Cardiac muscle cell (in vitro differentiated cells and primary cell): ENCODE measurements at regions not wholly inside any gene's neighbourhood (a gene's known extent, or its start where the extent isn't known, plus 50 kb on each side); places are given as distances from the start of the nearest gene placed in this dataset.

ENCODE experiments used
- DNase-seq, 2 donors: peaks; one replicate each; pipeline versions ENCODE4 v3.0.0 to v3.0.0-alpha.2; 2010 to 2017; ENCODE audit warnings: low read depth in 1 of 2, low spot score in 1 of 2
- H3K27ac ChIP-seq: fragments of 200-600 bp; sonication (generic); 2 replicates; pipeline ENCODE4 v1.5.1; 2016
- H3K27me3 ChIP-seq: fragments of 200-600 bp; sonication (generic); 2 replicates; pipeline ENCODE4 v1.6.0; 2016; ENCODE audit warnings: control low read depth
- H3K36me3 ChIP-seq: fragments of 200-600 bp; sonication (generic); 2 replicates; pipeline ENCODE4 v1.5.1; 2016; ENCODE audit warnings: control low read depth
- H3K4me1 ChIP-seq: fragments of 200-600 bp; sonication (generic); 2 replicates; pipeline ENCODE4 v1.8.1; 2017; ENCODE audit warnings: low read depth, mild to moderate bottlenecking, mixed run types
- H3K4me3 ChIP-seq: fragments of 200-600 bp; sonication (generic); 2 replicates; pipeline ENCODE4 v1.5.1; 2016; ENCODE audit warnings: mild to moderate bottlenecking
- H3K9me3 ChIP-seq: fragments of 200-600 bp; sonication (generic); 2 replicates; pipeline ENCODE4 v1.5.1; 2017; ENCODE audit warnings: low read depth, mild to moderate bottlenecking, control low read depth
- TF ChIP-seq, protein P1 (sequence below): IDR thresholded peaks from 2 replicates; pipeline ENCODE4 v1.5.1; 2012; ENCODE audit warnings: low read depth, mild to moderate bottlenecking, low read length

DNA sequence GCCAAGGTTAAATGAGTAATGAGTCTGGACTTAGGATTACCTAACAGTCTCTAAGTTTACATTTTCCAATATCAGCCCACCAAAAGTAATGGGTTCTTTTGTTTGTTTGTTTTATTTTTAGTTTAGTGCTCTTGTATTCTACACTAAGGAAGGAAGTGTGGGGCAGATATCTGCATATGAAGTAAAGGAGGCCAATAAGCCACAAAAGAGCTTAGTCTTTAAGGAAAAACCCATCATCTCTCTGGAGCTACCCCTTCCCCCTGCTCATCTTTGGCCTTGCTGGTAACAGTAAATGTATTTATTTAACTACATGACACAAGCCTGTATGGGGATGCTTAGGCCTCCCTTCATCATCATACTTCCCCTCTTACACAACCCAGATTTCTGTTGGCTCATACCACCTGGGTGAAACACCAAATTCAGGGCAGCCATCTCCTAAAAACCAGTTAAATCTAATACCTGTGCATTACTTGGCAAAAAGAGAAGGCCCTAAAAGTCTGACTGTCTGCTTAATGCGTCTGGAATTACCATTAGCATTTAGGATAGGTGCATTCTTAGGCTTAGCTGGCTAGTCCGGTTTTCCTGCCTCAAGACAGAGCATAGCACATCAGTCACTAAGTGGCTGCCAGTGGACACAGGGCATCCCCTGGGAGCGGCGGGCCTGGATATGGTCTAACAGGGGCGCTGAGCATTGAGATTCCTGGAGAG is 96.8 kb upstream of the ADGRL2 start:
- TF ChIP-seq, protein P1, sequence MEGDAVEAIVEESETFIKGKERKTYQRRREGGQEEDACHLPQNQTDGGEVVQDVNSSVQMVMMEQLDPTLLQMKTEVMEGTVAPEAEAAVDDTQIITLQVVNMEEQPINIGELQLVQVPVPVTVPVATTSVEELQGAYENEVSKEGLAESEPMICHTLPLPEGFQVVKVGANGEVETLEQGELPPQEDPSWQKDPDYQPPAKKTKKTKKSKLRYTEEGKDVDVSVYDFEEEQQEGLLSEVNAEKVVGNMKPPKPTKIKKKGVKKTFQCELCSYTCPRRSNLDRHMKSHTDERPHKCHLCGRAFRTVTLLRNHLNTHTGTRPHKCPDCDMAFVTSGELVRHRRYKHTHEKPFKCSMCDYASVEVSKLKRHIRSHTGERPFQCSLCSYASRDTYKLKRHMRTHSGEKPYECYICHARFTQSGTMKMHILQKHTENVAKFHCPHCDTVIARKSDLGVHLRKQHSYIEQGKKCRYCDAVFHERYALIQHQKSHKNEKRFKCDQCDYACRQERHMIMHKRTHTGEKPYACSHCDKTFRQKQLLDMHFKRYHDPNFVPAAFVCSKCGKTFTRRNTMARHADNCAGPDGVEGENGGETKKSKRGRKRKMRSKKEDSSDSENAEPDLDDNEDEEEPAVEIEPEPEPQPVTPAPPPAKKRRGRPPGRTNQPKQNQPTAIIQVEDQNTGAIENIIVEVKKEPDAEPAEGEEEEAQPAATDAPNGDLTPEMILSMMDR, result no peak
- no peak overlapping the region for H3K4me3 ChIP-seq
- peak in 1 of 2 donors; percentile 46 for DNase-seq
- H3K27me3 ChIP-seq, result no peaks in the 10 kb centered on the region
- H3K36me3 ChIP-seq, result no peaks in the 10 kb centered on the region
- H3K4me1 ChIP-seq, result no peaks in the 10 kb centered on the region
- no peaks in the 10 kb centered on the region for H3K9me3 ChIP-seq
- H3K27ac ChIP-seq, result no peak overlapping the region

GRCh38 chr1:81703391-81703755 is 97.4 kb upstream of the ADGRL2 start:
- Histone ChIP-seq H3K4me1 (no peaks in the 10 kb centered on the region), H3K36me3 (no peaks in the 10 kb centered on the region), H3K27ac (no peak overlapping the region), H3K9me3 (no peaks in the 10 kb centered on the region), H3K4me3 (no peak overlapping the region), H3K27me3 (no peaks in the 10 kb centered on the region)
- TF ChIP-seq, protein P1, result no peak
- peak in 1 of 2 donors; percentile 71 for DNase-seq

GRCh38 chr1:81702903-81703302 is 97.8 kb upstream of the ADGRL2 start:
- Histone ChIP-seq H3K36me3 (no peaks in the 10 kb centered on the region), H3K4me1 (no peaks in the 10 kb centered on the region), H3K27me3 (no peaks in the 10 kb centered on the region), H3K27ac (no peak overlapping the region), H3K9me3 (no peaks in the 10 kb centered on the region), H3K4me3 (no peak overlapping the region)
- DNase-seq, result peak in 1 of 2 donors; percentile 91
- TF ChIP-seq, protein P1, result no peak

DNA sequence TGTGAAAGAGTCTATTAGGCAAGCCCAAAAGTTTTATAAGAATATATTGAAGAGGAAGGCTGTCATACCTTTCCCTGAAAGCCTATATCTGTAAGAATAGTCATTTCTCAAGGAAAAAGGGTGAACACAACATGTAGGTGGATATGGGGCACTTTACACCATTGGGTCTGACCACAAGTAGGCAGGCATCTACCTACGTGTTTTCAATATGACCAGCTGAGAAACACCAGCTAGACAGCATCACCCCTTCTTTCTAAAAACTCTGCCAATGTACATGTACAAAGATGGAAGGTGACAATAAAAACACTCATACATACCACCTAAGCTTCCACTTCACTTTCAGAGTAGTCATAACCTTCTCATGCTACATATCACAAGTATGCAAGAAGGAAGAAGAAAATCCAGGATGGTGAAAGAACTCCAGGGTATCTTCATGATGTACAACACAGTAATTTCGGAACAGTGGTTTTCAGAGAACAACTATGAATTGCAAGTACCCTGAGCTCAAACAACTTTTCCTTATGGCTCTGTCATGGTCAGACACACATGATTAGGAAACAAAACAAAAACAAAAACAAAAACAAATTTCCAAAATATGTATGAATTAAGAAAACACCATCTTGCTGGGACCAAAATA is 98.5 kb upstream of the ADGRL2 start:
- H3K27ac ChIP-seq, result no peak overlapping the region

DNA sequence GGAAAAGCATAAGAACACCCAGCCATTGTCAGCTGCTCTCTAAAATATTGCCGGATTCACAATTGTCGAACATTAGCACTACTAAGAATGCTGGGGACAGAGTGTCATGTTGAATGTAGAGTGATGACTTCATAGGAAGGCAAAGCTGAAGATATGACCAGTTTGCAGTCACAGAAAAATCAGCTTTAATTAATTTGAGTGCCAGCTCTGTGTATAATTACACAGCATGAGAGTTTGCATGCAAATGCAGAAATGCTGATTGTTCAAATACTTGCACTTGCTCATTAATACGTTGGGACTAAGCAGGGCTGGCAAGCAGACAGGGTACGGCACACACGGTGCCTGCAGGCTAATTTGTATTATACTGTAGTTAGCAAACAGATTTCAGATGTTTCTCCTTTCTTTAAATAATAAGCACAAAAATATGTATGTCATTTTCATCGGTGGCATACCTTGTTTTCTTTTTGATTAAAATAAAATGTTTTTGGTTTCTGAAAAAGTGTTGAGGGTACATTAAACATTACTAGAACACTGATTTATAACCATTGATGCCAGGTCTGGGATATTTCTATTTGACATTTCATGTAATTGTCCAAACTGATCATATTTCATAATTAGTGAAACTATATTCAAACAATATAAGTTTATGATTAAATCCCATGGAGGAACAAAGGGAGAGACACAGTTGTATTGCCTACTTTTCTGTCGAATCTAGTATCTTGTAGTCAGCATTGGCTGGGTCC is 99.8 kb upstream of the ADGRL2 start:
- H3K27me3 ChIP-seq, result no peaks in the 10 kb centered on the region
- H3K27ac ChIP-seq, result no peak overlapping the region
- no peaks in the 10 kb centered on the region for H3K9me3 ChIP-seq
- DNase-seq, result no peak
- no peak overlapping the region for H3K4me3 ChIP-seq
- no peaks in the 10 kb centered on the region for H3K4me1 ChIP-seq
- no peaks in the 10 kb centered on the region for H3K36me3 ChIP-seq
- TF ChIP-seq, protein P1, result no peak

More for the DNA sequence above, 98.5 kb upstream of the ADGRL2 start:
- no peaks in the 10 kb centered on the region for H3K4me1 ChIP-seq
- DNase-seq, result no peak
- no peak overlapping the region for H3K4me3 ChIP-seq
- no peaks in the 10 kb centered on the region for H3K9me3 ChIP-seq
- H3K36me3 ChIP-seq, result no peaks in the 10 kb centered on the region
- no peaks in the 10 kb centered on the region for H3K27me3 ChIP-seq
- TF ChIP-seq, protein P1, result no peak
